ENCODE measurements at regions not wholly inside any gene's neighbourhood (a gene's known extent, or its start where the extent isn't known, plus 50 kb on each side); places are given as distances from the start of the nearest gene placed in this dataset.

- no peak for DNase-seq
Observed at GRCh38 chr10:2980791-2981360, 86.5 kb upstream of the PFKP start.

- DNase-seq, result no peak
Observed at GRCh38 chr10:2980116-2980515, 87.2 kb upstream of the PFKP start.

DNA sequence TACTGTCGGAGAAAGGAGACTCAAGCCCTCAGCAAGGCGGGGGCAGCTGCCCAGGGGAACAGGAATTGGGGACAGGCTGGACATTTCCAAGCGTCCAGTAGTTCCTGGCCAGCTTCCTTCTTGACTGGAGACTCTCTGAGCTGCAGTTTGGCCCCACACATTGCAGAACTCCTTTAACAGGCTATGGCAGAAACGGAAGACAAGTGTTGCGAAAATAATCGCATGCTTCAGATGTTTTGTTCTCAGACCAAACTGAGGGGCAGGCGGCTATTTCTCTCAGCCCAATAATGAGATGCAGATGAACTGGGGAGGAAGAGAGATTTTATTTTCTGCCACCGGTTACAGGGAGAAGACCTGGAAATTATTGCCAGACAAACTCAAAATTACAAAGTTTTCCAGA is 88.0 kb upstream of the PFKP start:
- no peak for DNase-seq

DNA sequence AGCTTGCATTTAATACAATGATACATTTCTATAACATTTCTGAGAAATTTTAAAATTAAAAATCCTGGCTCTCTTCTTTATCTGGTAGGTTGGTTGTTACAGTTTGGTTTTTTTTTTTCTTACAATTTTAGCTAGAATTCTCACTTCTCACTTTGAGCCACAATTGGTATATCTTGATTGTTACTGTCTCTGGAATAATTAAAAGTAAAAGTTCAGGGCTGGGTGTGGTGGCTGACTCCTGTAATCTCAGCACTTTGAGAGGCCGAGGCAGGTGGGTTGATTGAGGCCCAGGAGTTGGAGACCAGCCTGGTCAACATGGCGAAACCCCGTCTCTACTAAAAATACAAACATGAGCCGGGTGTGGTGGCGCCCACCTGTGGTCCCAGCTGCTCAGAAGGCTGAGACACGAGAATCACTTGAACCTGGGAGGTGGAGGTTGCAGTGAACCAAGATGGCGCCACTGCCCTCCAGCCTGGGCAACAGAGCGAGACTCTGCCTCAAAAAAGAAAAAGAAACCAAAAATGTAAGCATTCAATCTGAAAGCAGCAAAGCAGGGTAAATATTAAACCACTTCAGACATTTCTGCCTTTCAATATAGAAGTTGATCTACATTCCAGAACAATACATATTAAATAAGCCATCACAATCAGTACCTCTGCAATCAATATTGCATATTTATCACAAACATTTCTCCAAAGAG is 88.6 kb upstream of the PFKP start:
- DNase-seq, result no peak

DNA sequence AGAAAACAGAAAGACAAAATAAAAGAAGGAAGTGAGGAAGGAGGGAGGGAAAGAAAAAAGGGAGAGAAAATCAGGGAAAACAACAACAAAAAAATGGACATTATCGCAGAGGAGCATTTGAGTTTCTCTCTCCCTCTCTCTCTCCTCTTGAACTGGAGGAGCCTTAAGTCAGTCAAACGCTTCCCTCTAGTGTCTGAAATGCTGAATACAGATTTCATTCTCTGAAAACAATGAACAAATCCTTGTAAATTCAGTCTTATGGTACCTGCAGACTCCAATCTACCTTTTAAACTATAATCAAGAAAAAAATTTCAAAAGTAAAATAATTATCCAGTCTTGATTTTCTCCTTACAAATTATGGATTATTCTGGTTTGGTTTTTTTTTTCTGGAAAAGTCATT is 89.2 kb upstream of the PFKP start:
- DNase-seq, result no peak

DNA sequence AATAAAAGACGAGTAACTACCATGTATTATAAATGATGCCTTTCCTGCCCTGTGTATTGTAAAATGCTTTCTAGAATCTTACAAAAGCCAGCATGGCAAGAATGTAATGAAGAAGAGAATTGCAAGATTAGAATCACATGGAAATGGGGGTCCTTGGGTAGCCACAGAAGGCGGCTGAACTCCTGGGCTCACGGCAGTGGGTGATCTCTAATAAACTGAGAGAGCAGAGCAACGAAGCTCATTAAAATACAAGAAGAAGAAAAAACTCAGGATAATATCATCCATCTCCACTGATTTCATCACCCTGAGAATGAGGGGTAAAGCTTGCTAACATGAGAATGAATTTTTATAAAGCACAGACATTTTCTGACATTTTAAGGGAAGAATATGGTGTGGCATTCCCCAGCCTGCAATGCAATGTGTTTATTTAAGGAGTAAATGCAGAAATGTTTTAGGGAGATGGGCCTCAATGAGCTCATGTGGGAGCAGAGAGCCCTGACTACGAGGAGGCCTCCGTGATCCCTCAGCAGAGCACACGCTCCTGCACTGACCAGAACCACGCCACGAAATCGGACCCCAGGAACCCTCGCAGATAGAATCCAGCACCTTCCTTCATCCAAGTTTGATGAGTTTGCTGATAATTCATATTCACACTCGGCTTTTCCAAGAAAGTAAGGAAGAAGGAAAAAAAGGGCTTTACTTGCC is 92.7 kb upstream of the PFKP start:
- no peak for DNase-seq

GRCh38 chr10:2974083-2974482 is 93.3 kb upstream of the PFKP start:
- DNase-seq, result no peak

DNA sequence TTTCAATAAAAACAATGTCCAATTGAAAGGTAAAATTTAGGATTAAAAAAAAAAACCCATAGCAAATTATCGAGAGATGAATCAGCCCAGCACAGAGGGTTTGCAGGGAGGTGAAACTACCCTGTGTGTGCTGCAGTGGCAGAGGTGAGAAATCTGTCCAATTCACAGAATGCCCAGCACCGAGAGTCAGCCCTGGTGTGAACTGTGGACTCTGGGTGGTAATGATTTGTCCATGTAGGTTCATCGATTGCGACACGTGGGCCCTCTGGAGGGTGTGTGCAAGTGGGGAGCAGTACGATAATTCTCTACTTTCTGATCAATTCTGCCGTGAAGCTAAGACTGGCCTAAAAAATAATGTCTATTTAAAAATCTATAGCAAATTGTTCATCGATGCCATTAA is 94.5 kb upstream of the PFKP start:
- no peak for DNase-seq

- DNase-seq, result no peak
Observed at GRCh38 chr10:2972216-2972615, 95.1 kb upstream of the PFKP start.

- DNase-seq, result no peak
Observed at GRCh38 chr10:2970190-2970823, 97.0 kb upstream of the PFKP start.

GRCh38 chr10:2968401-2969058 is 98.8 kb upstream of the PFKP start:
- DNase-seq, result no peak

GRCh38 chr10:2966134-2966533 is 101.2 kb upstream of the PFKP start:
- DNase-seq, result no peak

GRCh38 chr10:2964632-2965296 is 102.6 kb upstream of the PFKP start:
- no peak for DNase-seq

- no peak for DNase-seq
Observed at GRCh38 chr10:2963889-2964631, 103.3 kb upstream of the PFKP start.

DNA sequence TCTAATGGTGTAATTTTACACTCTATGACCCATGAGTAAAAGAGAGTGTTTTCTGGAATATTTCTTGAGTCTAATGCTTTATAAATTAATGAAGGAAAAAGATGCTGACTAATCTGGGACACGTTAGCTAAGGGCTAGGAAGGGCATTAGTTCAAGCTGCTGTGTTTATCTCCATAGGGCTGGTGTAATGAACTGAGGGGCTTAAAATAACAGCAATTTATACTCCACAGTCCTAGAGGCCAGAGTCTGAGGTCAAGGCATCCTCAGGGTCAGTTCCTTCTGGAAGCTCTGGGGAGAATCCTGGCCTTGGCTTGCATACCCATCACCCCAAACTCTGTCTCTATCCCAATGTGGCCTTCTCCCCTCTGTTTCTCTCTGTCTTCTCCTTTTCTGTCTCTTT is 105.2 kb upstream of the PFKP start:
- DNase-seq, result no peak

- DNase-seq, result no peak
Observed at GRCh38 chr10:2958659-2959058, 108.7 kb upstream of the PFKP start.

- DNase-seq, result no peak
Observed at GRCh38 chr10:2957785-2958184, 109.6 kb upstream of the PFKP start.

GRCh38 chr10:2955064-2955463 is 112.3 kb upstream of the PFKP start:
- no peak for DNase-seq

DNA sequence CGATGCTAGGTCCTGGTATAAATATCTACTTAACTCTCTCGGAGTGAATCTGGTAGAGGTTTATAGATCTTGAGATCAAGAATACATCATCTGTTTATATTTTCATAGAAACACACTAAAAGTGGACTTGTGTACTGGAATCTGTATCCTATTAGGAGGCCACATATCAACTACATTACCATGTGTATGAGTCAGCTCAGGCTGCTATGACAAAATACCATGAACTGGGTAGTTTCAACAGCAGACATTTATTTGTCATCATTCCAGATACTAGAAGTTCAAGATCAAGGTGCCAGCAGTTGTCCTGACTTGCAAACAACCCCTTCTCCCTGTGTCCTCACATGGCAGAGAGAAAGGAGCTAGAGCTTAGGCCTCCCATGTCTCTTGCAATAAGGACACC is 113.9 kb upstream of the PFKP start:
- no peak for DNase-seq

- no peak for DNase-seq
Observed at GRCh38 chr10:2951235-2951835, 116.0 kb upstream of the PFKP start.

- DNase-seq, result no peak
Observed at GRCh38 chr10:2950546-2950945, 116.8 kb upstream of the PFKP start.

- no peak for DNase-seq
Observed at GRCh38 chr10:2949948-2950354, 117.4 kb upstream of the PFKP start.

Data from NCI-H187 treated with DMSO at 0.1 percent for 48 hours (cell line).